T-helper 17 cell (primary cell): ENCODE measurements at regions not wholly inside any gene's neighbourhood (a gene's known extent, or its start where the extent isn't known, plus 50 kb on each side); places are given as distances from the start of the nearest gene placed in this dataset.

Experiments used
- ATAC-seq: fragments of 150-1000 bp; cut with Tn5 transposase; 2 replicates; pipeline ENCODE4 v1.10.0; 2021; ENCODE audit warnings: mild to moderate bottlenecking, moderate library complexity
- DNase-seq, 3 donors: peaks; one replicate each; pipeline versions ENCODE4 v3.0.0 to v3.0.0-alpha.2; 2020 to 2021
- H3K9me3 ChIP-seq: one replicate; pipeline ENCODE4 v1.7.0; 2013; ENCODE audit warnings: low read length, mild to moderate bottlenecking; ENCODE audit not compliant: control insufficient read depth, poor library complexity, severe bottlenecking
- H3K27ac Mint-ChIP-seq: one replicate; pipeline ENCODE4 v1.8.0; 2022; ENCODE audit warnings: mild to moderate bottlenecking, moderate library complexity, mixed read lengths
- H3K27me3 Mint-ChIP-seq: one replicate; pipeline ENCODE4 v1.8.0; 2022; ENCODE audit warnings: mixed read lengths
- H3K36me3 Mint-ChIP-seq: one replicate; pipeline ENCODE4 v1.8.0; 2022; ENCODE audit warnings: low read depth, mixed read lengths
- H3K4me1 Mint-ChIP-seq: one replicate; pipeline ENCODE4 v1.8.0; 2022; ENCODE audit warnings: mild to moderate bottlenecking, mixed read lengths
- H3K4me3 Mint-ChIP-seq: one replicate; pipeline ENCODE4 v1.8.0; 2022; ENCODE audit warnings: mild to moderate bottlenecking, moderate library complexity, mixed read lengths

- Mint-ChIP-seq H3K4me1 (no peaks in the 10 kb centered on the region), H3K27me3 (no peaks in the 10 kb centered on the region), H3K36me3 (no peaks in the 10 kb centered on the region), H3K27ac (no peak overlapping the region), H3K4me3 (no peak overlapping the region)
- ATAC-seq (no peak), DNase-seq (no peak)
- no peaks in the 10 kb centered on the region for H3K9me3 ChIP-seq
These were observed 997.3 kb downstream of the REEP3 start for GRCh38 chr10:64518456-64518855.

- DNase-seq (no peak), ATAC-seq (no peak)
- Mint-ChIP-seq H3K4me1 (no peaks in the 10 kb centered on the region), H3K27me3 (no peaks in the 10 kb centered on the region), H3K4me3 (no peak overlapping the region), H3K36me3 (no peaks in the 10 kb centered on the region), H3K27ac (no peak overlapping the region)
- no peaks in the 10 kb centered on the region for H3K9me3 ChIP-seq
These were observed 998.2 kb downstream of the REEP3 start for GRCh38 chr10:64519427-64519826.

- H3K4me1 Mint-ChIP-seq, result no peaks in the 10 kb centered on the region
- no peak for ATAC-seq
These were observed 998.6 kb downstream of the REEP3 start for GRCh38 chr10:64519831-64520230.

GRCh38 chr10:64523065-64523759, 1002.0 kb downstream of the REEP3 start:
- Mint-ChIP-seq H3K27me3 (no peaks in the 10 kb centered on the region), H3K4me1 (no peaks in the 10 kb centered on the region), H3K4me3 (no peak overlapping the region), H3K36me3 (no peaks in the 10 kb centered on the region), H3K27ac (no peak overlapping the region)
- H3K9me3 ChIP-seq, result no peaks in the 10 kb centered on the region
- no peak for DNase-seq
- no peak for ATAC-seq

More at GRCh38 chr10:64519831-64520230, 998.6 kb downstream of the REEP3 start:
- Mint-ChIP-seq H3K27ac (no peak overlapping the region), H3K27me3 (no peaks in the 10 kb centered on the region), H3K36me3 (no peaks in the 10 kb centered on the region), H3K4me3 (no peak overlapping the region)
- H3K9me3 ChIP-seq, result no peaks in the 10 kb centered on the region
- DNase-seq, result no peak

- no peak overlapping the region for H3K27ac Mint-ChIP-seq
- H3K9me3 ChIP-seq, result no peaks in the 10 kb centered on the region
- no peak overlapping the region for H3K4me3 Mint-ChIP-seq
- no peaks in the 10 kb centered on the region for H3K36me3 Mint-ChIP-seq
- no peaks in the 10 kb centered on the region for H3K27me3 Mint-ChIP-seq
- no peaks in the 10 kb centered on the region for H3K4me1 Mint-ChIP-seq
- DNase-seq, result no peak
- no peak for ATAC-seq
These were observed 1007.2 kb downstream of the REEP3 start for GRCh38 chr10:64528294-64529002.

GRCh38 chr10:64529003-64529350, 1007.8 kb downstream of the REEP3 start:
- Mint-ChIP-seq H3K4me3 (no peak overlapping the region), H3K36me3 (no peaks in the 10 kb centered on the region), H3K27ac (no peak overlapping the region), H3K4me1 (no peaks in the 10 kb centered on the region), H3K27me3 (no peaks in the 10 kb centered on the region)
- H3K9me3 ChIP-seq, result no peaks in the 10 kb centered on the region
- no peak for ATAC-seq
- no peak for DNase-seq

- Mint-ChIP-seq H3K4me1 (no peaks in the 10 kb centered on the region), H3K27me3 (no peaks in the 10 kb centered on the region), H3K4me3 (no peak overlapping the region), H3K36me3 (no peaks in the 10 kb centered on the region), H3K27ac (no peak overlapping the region)
- no peak for ATAC-seq
- no peak for DNase-seq
- no peaks in the 10 kb centered on the region for H3K9me3 ChIP-seq
These were observed 1013.4 kb downstream of the REEP3 start for GRCh38 chr10:64534616-64535015.

- Mint-ChIP-seq H3K27ac (no peak overlapping the region), H3K4me3 (no peak overlapping the region), H3K27me3 (no peaks in the 10 kb centered on the region), H3K36me3 (no peaks in the 10 kb centered on the region), H3K4me1 (no peaks in the 10 kb centered on the region)
- DNase-seq (no peak), ATAC-seq (no peak)
- H3K9me3 ChIP-seq, result no peaks in the 10 kb centered on the region
These were observed 1014.1 kb downstream of the REEP3 start for GRCh38 chr10:64535131-64535867.

GRCh38 chr10:64537112-64537511, 1015.9 kb downstream of the REEP3 start:
- H3K27me3 Mint-ChIP-seq, result no peaks in the 10 kb centered on the region
- H3K36me3 Mint-ChIP-seq, result no peaks in the 10 kb centered on the region
- no peak overlapping the region for H3K27ac Mint-ChIP-seq
- DNase-seq, result no peak
- no peak for ATAC-seq
- H3K4me1 Mint-ChIP-seq, result no peaks in the 10 kb centered on the region
- H3K4me3 Mint-ChIP-seq, result no peak overlapping the region
- H3K9me3 ChIP-seq, result no peaks in the 10 kb centered on the region

- no peak for ATAC-seq
- Mint-ChIP-seq H3K4me3 (no peak overlapping the region), H3K27ac (no peak overlapping the region), H3K4me1 (no peaks in the 10 kb centered on the region), H3K27me3 (no peaks in the 10 kb centered on the region), H3K36me3 (no peaks in the 10 kb centered on the region)
- H3K9me3 ChIP-seq, result no peaks in the 10 kb centered on the region
- no peak for DNase-seq
These were observed 1016.7 kb downstream of the REEP3 start for GRCh38 chr10:64537928-64538327.

GRCh38 chr10:64546073-64546472, 1024.9 kb downstream of the REEP3 start:
- ATAC-seq (no peak), DNase-seq (no peak)
- no peak overlapping the region for H3K4me3 Mint-ChIP-seq
- no peaks in the 10 kb centered on the region for H3K4me1 Mint-ChIP-seq
- H3K36me3 Mint-ChIP-seq, result no peaks in the 10 kb centered on the region
- H3K27me3 Mint-ChIP-seq, result no peaks in the 10 kb centered on the region
- no peak overlapping the region for H3K27ac Mint-ChIP-seq
- H3K9me3 ChIP-seq, result no peaks in the 10 kb centered on the region

GRCh38 chr10:64547168-64547567, 1026.0 kb downstream of the REEP3 start:
- Mint-ChIP-seq H3K27me3 (no peaks in the 10 kb centered on the region), H3K27ac (no peak overlapping the region), H3K4me3 (no peak overlapping the region), H3K4me1 (no peaks in the 10 kb centered on the region), H3K36me3 (no peaks in the 10 kb centered on the region)
- ATAC-seq, result no peak
- DNase-seq, result no peak
- H3K9me3 ChIP-seq, result no peaks in the 10 kb centered on the region

- no peak for ATAC-seq
- Mint-ChIP-seq H3K27ac (no peak overlapping the region), H3K27me3 (no peaks in the 10 kb centered on the region), H3K36me3 (no peaks in the 10 kb centered on the region), H3K4me1 (no peaks in the 10 kb centered on the region), H3K4me3 (no peak overlapping the region)
- DNase-seq, result no peak
- no peaks in the 10 kb centered on the region for H3K9me3 ChIP-seq
These were observed 1034.5 kb downstream of the REEP3 start for GRCh38 chr10:64555666-64556065.
